Activated naive CD8-positive, alpha-beta T cell treated with anti-CD3 and anti-CD28 coated beads, Interleukin-2, amount 10 ng/mL, durations not matched to agents 7 days and 5 days (primary cell): ENCODE measurements at regions not wholly inside any gene's neighbourhood (a gene's known extent, or its start where the extent isn't known, plus 50 kb on each side); places are given as distances from the start of the nearest gene placed in this dataset.

Source experiments
- ATAC-seq: fragments of 150-1000 bp; cut with Tn5 transposase; one replicate; pipeline ENCODE4 v1.10.0; 2021; ENCODE audit warnings: low read depth, moderate library complexity
- POLR2A ChIA-PET: fragments of 350-600 bp; sonication (Branson Sonifier 250); formaldehyde crosslinking; loops from one replicate; lab custom pipeline; 2021; ENCODE audit warnings: antibody characterized with exemption; lab: Charles Lee
- DNase-seq: peaks from one replicate; pipeline ENCODE4 v3.0.0; 2021
- H3K27ac Mint-ChIP-seq: one replicate; pipeline ENCODE4 v1.8.0; 2022; ENCODE audit warnings: mild to moderate bottlenecking, mixed read lengths
- H3K27me3 Mint-ChIP-seq: one replicate; pipeline ENCODE4 v1.8.0; 2022; ENCODE audit warnings: mild to moderate bottlenecking, moderate library complexity, mixed read lengths
- H3K36me3 Mint-ChIP-seq: one replicate; pipeline ENCODE4 v1.8.0; 2021; ENCODE audit warnings: mild to moderate bottlenecking, mixed read lengths
- H3K4me1 Mint-ChIP-seq: one replicate; pipeline ENCODE4 v1.8.0; 2021; ENCODE audit warnings: mixed read lengths
- H3K4me3 Mint-ChIP-seq: one replicate; pipeline ENCODE4 v1.8.0; 2022; ENCODE audit warnings: mild to moderate bottlenecking, moderate library complexity, mixed read lengths
- H3K9me3 Mint-ChIP-seq: one replicate; pipeline ENCODE4 v1.8.0; 2021; ENCODE audit warnings: mixed read lengths

DNA sequence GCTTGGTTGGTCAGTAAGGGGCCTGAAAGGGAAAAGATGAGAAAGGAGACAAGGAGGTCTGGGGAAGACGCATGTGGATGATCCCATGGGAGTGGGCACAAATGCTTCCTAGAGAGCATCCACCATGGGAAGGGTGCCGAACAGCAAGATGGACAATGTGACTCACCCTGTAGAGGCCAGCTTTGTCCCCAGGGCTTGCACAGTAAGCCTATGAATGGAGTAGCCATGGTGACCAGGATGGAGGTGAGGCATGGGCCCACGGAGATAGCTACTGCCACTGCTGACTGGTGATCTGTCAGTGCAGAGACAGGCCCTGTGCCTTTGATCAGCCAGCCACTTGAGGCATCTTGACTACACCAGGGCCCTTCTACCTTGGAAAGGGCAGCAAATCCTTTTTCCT, 172.6 kb downstream of the HAUS1 start:
- DNase-seq (no peak), ATAC-seq (no peak)
- peaks cover 26% of the 10 kb centered on the region for H3K4me1 Mint-ChIP-seq
- H3K36me3 Mint-ChIP-seq = peaks cover 20% of the 10 kb centered on the region
- no peak overlapping the region for H3K4me3 Mint-ChIP-seq
- H3K27me3 Mint-ChIP-seq = no peaks in the 10 kb centered on the region
- POLR2A ChIA-PET = interaction anchor here (1.0 kb wide), 1 partner anchor 103 kb away, joined by 4 read pairs; a partner anchor contains a TSS
- H3K27ac Mint-ChIP-seq = no peak overlapping the region
- no peaks in the 10 kb centered on the region for H3K9me3 Mint-ChIP-seq

DNA sequence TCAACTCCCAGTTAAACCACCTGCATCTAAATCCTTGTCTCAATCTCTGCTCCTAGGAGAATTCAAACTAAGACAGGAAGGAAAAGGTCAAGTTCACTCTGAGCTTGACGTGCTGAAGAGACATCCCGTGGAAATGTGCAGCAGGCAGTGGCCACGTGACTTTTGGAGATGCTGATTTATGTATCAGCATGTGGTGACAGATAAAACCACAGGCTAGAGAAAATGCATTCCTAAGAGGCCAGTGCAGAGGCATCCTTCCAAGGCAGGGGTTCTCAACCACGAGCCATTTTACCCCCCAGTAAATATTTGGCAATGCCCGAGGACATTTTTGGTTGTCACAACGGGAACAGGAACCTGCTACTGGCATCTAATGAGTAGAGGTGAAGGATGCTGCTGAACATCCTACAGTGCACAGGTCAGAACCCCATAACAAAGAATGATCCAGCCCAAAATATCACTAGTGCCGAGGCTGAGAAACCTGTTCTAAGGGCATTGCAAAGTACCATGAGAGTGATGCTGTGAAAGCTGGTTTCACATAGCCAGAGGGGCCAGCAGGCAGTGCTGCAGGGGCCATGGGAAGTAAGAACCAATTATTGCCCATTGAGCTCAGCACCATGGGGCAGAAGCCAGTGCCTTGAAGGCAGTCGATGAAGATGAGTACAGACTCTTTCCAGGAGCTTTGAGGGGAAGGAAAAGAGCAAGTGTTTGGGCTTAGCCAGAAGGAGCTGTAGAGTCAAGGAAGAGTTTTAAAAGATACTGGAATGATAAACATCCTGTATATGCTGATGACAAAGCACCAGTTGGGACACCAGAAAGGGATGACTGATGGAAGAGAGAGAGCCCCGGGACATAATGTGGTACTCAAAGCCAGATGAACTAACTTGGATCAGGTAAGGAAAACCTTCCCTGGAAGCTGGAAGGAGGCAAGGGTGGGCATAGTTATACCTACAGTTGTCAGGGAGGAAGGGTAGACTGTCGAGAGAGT, 174.6 kb downstream of the HAUS1 start:
- H3K27me3 Mint-ChIP-seq = no peaks in the 10 kb centered on the region
- H3K27ac Mint-ChIP-seq = no peak overlapping the region
- POLR2A ChIA-PET = no interaction called here
- DNase-seq (no peak), ATAC-seq (no peak)
- H3K36me3 Mint-ChIP-seq = peaks cover 7% of the 10 kb centered on the region
- H3K9me3 Mint-ChIP-seq = no peaks in the 10 kb centered on the region
- H3K4me1 Mint-ChIP-seq = peaks cover 18% of the 10 kb centered on the region
- no peak overlapping the region for H3K4me3 Mint-ChIP-seq

DNA sequence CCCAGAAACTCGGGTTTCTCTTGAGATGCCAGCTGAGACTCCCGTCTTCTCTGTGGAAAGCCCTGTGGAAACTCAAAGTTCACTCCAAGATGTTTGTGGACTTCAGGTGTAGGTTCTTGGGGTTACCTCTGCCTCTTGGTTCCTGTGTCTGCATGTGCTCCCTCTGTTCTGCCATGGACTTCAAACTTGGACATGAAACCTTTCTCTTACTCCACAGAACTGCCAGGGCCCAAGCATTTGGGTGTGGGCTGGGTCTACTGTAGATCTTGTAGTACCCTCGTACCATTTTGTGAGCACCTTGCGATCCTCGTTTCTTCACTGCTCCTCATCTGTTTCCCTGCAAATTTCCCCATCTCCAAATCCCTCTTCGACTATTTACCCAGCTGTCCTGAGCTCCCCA, 175.5 kb downstream of the HAUS1 start:
- peaks cover 14% of the 10 kb centered on the region for H3K4me1 Mint-ChIP-seq
- H3K9me3 Mint-ChIP-seq = no peaks in the 10 kb centered on the region
- ATAC-seq = no peak
- DNase-seq = no peak
- peaks cover 1% of the 10 kb centered on the region for H3K36me3 Mint-ChIP-seq
- H3K4me3 Mint-ChIP-seq = no peak overlapping the region
- POLR2A ChIA-PET = no interaction called here
- H3K27me3 Mint-ChIP-seq = no peaks in the 10 kb centered on the region
- H3K27ac Mint-ChIP-seq = no peak overlapping the region

DNA sequence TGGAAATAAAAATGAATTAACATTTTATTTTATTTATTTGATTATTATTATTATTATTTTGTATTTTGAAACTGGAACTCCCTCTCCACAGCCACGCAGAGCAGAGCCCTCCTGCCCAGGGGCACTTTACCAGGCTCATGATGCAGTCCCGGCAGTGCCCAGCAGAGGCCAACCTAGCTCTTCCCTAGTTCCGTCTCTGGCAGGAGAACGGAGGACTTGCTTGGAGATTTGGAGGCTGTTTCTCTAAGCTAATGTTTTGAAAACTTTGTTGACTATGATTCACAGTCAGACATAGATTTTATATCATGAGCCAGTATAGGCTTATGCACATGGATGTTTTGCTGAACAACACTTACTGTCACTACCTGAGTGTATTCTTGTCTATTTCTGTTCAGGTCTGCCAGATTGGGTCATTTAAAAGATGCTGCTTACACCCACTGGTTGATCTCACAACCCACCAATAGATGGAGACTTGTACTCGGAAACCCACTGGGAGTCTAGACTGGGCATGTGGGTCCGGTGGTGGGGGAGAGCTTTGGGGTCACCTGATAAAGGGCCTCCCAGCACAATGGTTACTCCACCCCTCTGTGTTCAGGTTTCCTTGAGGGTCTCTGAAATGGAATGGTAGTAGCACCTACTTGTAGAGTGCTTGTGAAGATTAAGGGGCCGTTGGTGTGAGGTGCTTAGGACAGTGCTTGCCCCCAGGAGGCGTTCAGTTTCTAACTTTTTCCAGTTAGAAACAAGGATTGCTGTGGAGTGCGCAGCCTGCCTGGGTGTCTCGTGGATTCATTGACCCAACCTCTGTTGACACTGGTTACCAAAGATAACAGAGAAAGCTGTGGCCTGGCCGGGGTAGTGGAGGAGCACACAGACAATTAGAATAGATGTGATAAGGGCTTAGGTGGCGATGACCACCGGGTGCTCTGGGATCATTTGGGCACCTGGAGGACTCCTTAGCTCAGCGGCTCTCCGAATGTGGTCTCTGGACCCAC, 177.3 kb downstream of the HAUS1 start:
- no peaks in the 10 kb centered on the region for H3K36me3 Mint-ChIP-seq
- no peak overlapping the region for H3K27ac Mint-ChIP-seq
- no peaks in the 10 kb centered on the region for H3K9me3 Mint-ChIP-seq
- no peak overlapping the region for H3K4me3 Mint-ChIP-seq
- peak; percentile 74 for ATAC-seq
- no peaks in the 10 kb centered on the region for H3K27me3 Mint-ChIP-seq
- peak; percentile 74 for DNase-seq
- POLR2A ChIA-PET = interaction anchor here (0.6 to 1.5 kb wide), 2 partner anchors 108 to 319 kb away, joined by 3 to 4 read pairs; a partner anchor contains a TSS
- H3K4me1 Mint-ChIP-seq = peaks cover 11% of the 10 kb centered on the region

DNA sequence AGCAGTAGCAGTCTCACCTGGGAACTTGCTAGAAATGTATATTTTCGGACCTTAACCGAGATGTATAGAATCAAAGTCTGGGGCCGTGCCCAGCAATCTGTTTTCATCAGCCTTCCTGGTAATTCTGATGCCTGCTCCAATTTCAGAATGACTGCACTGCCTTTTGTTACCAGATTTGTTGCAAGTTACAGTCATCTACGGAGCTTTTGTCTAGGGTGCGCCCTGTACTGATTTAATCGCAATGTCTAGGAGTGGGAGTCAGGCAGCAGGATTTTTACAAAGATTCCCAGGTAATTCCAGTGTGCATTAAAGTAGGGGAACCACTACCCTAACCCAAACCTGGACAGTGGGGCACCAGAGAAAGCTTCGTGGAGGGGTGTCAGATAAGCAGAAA, 178.0 kb downstream of the HAUS1 start:
- POLR2A ChIA-PET = interaction anchor here (0.7 to 1.5 kb wide), 2 partner anchors 109 kb away, joined by 3 to 4 read pairs; a partner anchor contains a TSS
- no peak for DNase-seq
- no peak for ATAC-seq
- Mint-ChIP-seq H3K9me3 (no peaks in the 10 kb centered on the region), H3K27ac (no peak overlapping the region), H3K36me3 (no peaks in the 10 kb centered on the region), H3K27me3 (no peaks in the 10 kb centered on the region), H3K4me1 (peaks cover 11% of the 10 kb centered on the region), H3K4me3 (no peak overlapping the region)

DNA sequence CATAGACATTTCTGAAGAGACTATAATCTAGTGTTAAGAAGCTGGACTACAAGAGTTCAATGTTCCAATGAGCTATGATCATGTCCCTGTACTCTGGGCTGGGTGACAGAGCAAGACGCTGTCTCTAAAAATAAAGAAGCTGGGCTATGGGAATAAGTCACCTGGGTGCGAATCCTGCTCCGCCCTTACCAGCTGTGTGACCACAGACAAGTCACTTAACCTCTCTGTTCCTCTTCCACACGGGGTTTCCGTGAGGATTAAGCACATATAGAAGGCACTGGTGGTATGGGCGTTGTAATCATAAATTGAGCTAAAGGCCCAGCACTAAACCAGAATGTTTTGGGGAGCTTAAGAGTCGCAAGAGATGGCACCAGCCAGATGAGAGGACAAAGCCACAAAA, 178.5 kb downstream of the HAUS1 start:
- Mint-ChIP-seq H3K27me3 (no peaks in the 10 kb centered on the region), H3K36me3 (no peaks in the 10 kb centered on the region), H3K27ac (no peak overlapping the region), H3K9me3 (no peaks in the 10 kb centered on the region), H3K4me1 (peaks cover 10% of the 10 kb centered on the region), H3K4me3 (no peak overlapping the region)
- DNase-seq (no peak), ATAC-seq (no peak)
- POLR2A ChIA-PET = interaction anchor here (0.7 kb wide), 1 partner anchor 109 kb away, joined by 3 read pairs; no protein-coding TSS in a partner anchor

GRCh38 chr18:46283268-46283667, 179.1 kb downstream of the HAUS1 start:
- DNase-seq (no peak), ATAC-seq (no peak)
- Mint-ChIP-seq H3K4me1 (peaks cover 6% of the 10 kb centered on the region), H3K27me3 (no peaks in the 10 kb centered on the region), H3K4me3 (no peak overlapping the region), H3K9me3 (no peaks in the 10 kb centered on the region), H3K27ac (no peak overlapping the region), H3K36me3 (no peaks in the 10 kb centered on the region)
- POLR2A ChIA-PET = no interaction called here

GRCh38 chr18:46283895-46284295, 179.7 kb downstream of the HAUS1 start:
- POLR2A ChIA-PET = no interaction called here
- Mint-ChIP-seq H3K4me1 (peaks cover under 1% of the 10 kb centered on the region), H3K27ac (no peak overlapping the region), H3K4me3 (no peak overlapping the region), H3K27me3 (no peaks in the 10 kb centered on the region), H3K36me3 (no peaks in the 10 kb centered on the region), H3K9me3 (no peaks in the 10 kb centered on the region)
- DNase-seq = no peak
- ATAC-seq = no peak

GRCh38 chr18:46289463-46289862, 185.3 kb downstream of the HAUS1 start:
- H3K27me3 Mint-ChIP-seq = no peaks in the 10 kb centered on the region
- ATAC-seq = no peak
- peaks cover 2% of the 10 kb centered on the region for H3K4me1 Mint-ChIP-seq
- DNase-seq = no peak
- POLR2A ChIA-PET = no interaction called here
- no peaks in the 10 kb centered on the region for H3K36me3 Mint-ChIP-seq
- H3K4me3 Mint-ChIP-seq = no peak overlapping the region
- H3K9me3 Mint-ChIP-seq = no peaks in the 10 kb centered on the region
- H3K27ac Mint-ChIP-seq = no peak overlapping the region

- Mint-ChIP-seq H3K4me3 (no peak overlapping the region), H3K4me1 (peaks cover 2% of the 10 kb centered on the region), H3K27me3 (no peaks in the 10 kb centered on the region), H3K36me3 (no peaks in the 10 kb centered on the region), H3K9me3 (no peaks in the 10 kb centered on the region), H3K27ac (no peak overlapping the region)
- POLR2A ChIA-PET = no interaction called here
- ATAC-seq (no peak), DNase-seq (no peak)
Measured at GRCh38 chr18:46289931-46290330, 185.7 kb downstream of the HAUS1 start.

- POLR2A ChIA-PET = interaction anchor here (1.2 kb wide), 1 partner anchor 110 kb away, joined by 3 read pairs; no protein-coding TSS in a partner anchor
- Mint-ChIP-seq H3K4me3 (no peak overlapping the region), H3K4me1 (peaks cover 2% of the 10 kb centered on the region), H3K27ac (peak overlapping the region; percentile 21), H3K9me3 (no peaks in the 10 kb centered on the region), H3K27me3 (no peaks in the 10 kb centered on the region), H3K36me3 (no peaks in the 10 kb centered on the region)
- ATAC-seq (no peak), DNase-seq (no peak)
Measured at GRCh38 chr18:46290440-46291020, 186.3 kb downstream of the HAUS1 start.

- Mint-ChIP-seq H3K4me1 (peaks cover 2% of the 10 kb centered on the region), H3K27ac (peak overlapping the region; percentile 42), H3K27me3 (no peaks in the 10 kb centered on the region), H3K36me3 (no peaks in the 10 kb centered on the region), H3K9me3 (no peaks in the 10 kb centered on the region), H3K4me3 (no peak overlapping the region)
- POLR2A ChIA-PET = interaction anchor here (1.2 kb wide), 1 partner anchor 111 kb away, joined by 3 read pairs; no protein-coding TSS in a partner anchor
- DNase-seq (no peak), ATAC-seq (peak; percentile 47)
Measured at GRCh38 chr18:46291149-46291548, 187.0 kb downstream of the HAUS1 start.

GRCh38 chr18:46293742-46294181, 189.6 kb downstream of the HAUS1 start:
- Mint-ChIP-seq H3K4me3 (no peak overlapping the region), H3K36me3 (no peaks in the 10 kb centered on the region), H3K27ac (no peak overlapping the region), H3K27me3 (no peaks in the 10 kb centered on the region), H3K9me3 (no peaks in the 10 kb centered on the region), H3K4me1 (peaks cover 13% of the 10 kb centered on the region)
- ATAC-seq (no peak), DNase-seq (no peak)
- POLR2A ChIA-PET = no interaction called here
